ENCODE measurements at regions not wholly inside any gene's neighbourhood (a gene's known extent, or its start where the extent isn't known, plus 50 kb on each side); places are given as distances from the start of the nearest gene placed in this dataset.

DNA sequence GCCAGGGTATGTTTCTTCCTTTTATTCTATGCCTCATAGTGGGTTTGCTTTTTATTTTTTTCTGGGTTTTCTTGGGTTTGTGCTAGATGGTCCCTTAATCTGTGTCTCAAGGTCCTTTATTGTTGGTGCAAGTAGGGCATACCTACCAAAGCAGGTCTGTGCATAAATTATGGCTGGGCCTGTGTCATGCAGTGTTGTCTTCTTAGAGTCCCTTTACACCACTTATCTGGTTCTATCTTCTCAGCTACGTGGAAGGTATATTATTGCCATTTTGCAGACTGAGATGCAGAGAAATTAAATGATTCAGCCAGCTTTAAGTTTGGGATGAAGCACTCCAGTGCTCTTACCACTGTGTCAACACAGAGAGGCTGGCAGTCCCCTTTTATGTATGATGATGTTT is 293.5 kb upstream of the SOX2 start:
- no peak for DNase-seq

DNA sequence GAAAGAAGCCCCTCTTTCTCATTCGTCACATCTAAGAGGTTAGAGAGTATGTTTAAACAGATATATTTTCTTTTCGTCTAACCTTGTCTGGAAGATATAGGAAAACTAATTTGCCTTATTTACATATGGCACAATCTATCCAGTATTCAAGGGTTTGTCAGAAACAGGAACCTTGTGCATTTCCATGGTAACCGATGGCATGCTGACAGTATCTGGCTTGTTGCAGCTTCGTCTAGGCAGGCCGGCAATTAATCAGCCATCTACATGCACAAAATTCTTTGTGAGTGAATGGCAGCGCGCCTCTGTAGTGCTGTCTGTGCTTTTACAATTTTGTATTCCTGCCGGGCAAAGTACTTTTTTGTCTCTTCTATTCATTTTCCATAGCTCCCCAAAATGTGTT is 294.0 kb upstream of the SOX2 start:
- DNase-seq = no peak

DNA sequence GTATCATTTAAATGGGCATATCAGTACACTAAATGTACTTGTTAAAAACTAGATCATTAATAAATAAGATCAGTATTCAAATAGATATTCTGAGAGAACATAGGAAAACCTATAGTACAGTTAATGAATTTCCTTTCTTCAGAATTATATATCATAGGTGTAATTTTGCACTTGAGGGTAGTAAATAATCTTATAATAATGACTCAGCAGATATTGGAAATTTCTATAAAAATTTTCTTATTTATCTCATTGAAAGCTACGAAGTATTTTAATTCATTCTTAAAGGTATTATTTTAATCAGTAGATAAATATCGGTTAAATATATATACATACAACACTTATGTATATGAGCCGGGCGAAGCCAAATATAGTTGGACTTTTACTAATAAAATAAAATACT is 300.9 kb upstream of the SOX2 start:
- DNase-seq = no peak

DNA sequence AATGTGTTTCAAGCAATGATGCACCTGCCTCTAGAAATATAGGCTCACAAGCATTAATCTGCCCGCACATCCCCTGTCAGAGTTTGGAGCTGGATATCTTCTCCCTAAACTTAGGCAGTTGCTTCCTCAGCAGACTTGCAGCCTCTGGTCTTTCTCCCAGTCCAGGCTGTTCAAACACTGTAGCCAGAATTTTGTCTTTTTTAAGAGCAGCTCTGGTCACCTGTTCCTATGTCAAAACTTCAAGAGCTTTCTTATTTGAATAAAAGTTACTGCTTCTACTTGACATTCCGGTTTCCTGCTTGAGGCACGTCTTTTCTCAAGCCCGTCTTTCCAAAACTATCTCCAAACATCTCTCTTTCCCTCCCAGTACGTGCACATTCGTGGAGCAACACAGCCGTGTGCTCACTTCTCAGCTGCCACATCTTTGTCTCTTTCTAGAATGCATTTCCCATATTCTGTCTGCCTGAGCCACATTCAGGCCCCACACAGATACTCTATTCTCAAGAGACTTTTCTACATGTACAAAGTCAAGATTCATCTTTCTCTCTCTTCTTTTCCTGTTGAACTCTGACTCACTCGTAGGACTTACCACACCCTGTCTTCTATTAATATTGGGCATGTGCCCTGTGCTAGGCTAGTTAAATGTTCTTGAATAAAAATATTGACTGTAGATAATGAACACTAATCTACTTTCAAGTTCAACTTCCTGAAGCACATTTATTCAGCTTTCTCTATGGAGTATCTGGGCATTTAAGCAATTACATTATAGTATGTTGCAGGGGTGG is 307.7 kb upstream of the SOX2 start:
- no peak for DNase-seq

DNA sequence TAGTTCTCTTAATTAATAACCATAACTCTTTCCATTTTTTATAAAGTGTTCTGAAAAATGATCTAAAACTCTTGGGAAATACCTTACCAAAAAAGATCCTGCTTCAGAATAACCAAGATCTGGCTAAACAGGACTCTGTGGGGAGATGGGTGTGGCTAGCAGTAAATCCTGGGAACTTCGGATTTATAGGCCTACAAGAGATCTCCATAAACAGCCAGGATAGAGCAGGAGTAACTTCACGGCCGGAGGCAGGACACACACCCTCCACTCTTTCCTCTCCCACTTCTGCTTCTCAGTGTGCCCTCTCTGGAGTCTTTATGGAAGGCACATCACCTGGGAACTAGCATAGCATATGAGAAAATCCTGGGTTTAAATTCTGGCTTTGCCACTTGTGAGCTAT is 309.4 kb upstream of the SOX2 start:
- DNase-seq = no peak

DNA sequence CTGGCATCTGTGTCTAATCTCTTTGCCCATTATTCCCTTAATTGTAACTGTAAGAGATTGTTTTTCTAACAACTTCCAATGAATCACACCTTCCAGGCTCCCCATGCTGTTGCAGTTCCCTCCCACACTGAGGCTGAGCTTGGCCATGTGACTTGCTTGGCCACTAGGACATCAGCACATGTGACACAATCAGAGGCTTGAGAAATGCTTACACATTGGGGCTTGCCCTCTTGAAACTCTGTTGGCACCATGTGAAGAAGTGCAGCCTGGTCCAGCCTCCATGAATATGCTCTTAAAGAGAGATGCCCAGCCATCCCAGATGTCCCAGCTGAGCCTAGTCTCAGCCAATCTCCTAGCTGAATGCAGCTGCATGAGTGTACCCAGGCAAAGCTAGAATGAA is 326.8 kb upstream of the SOX2 start:
- no peak for DNase-seq

DNA sequence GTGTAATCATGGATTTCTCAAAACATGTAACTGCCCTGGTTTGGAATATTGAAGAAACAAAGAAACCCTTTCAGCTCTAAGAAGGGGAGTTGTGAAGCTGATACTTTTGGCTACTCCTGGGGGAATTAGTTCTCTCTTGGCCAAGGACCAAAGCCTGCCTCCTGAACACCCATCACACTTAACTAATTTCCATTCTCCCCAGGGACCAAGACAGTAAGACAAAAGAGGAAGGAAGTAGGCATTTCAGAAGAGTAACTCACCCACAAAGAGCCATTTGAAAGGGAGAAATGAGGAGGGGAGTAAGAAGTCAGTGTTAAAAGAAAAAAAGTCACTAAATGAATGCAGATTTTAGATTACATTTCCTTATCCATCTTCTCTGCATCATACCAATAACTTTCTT is 328.0 kb upstream of the SOX2 start:
- DNase-seq = no peak

DNA sequence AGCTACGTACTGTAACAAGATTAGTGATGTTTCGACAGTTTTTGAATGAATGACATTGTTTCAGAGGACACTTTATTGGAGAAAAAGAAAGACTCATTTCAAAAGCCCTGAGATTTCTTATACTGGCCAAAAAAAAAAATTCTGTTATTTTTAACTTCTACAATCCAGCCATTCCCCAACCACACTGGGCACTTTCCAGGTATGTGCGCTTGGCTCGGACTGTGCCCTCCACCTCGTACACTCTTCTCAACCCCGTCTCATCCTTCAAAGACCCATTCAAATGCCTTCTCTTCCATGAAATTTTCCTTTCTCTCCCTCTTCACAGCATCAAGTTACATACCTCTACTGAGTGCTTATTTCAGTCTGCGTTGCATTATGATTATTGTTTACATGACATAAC is 328.5 kb upstream of the SOX2 start:
- DNase-seq = no peak

DNA sequence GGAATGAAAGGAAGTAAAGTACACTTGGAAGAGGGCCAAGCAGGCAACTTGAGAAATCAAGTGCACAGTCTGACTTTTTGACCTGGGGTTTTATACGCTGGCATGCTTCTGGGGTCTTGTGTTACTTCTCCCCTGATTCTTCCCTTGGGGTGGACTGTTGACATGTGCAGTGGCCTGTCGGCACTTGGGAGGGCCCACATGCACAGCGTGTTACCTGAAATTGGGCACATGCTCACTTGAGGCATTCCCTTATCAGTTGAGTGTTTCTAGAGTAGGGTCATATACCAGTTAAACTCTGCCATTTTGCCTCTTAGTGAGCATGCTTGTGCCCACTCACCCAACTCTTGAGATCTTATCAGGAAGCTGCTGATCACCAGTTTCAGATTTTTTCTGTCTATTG is 329.1 kb upstream of the SOX2 start:
- no peak for DNase-seq

DNA sequence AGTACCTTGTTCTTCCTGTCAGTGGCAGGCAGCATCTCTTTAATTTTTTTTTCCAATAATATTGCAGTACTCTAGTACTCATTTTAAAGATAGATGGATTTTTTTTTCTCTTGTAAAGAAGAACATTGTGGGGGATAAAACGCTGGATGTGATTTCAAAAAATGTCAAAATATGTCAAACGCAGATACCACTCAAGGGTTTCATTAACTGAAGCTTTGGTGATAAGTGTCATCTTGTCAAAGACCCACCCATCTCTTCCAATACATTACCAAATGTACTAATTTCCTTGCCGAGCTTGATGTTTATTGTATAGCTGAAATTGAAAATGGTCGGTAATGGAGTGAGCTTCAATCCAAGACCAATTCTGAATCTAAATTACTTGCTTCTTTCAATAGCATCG is 332.4 kb upstream of the SOX2 start:
- DNase-seq = no peak

DNA sequence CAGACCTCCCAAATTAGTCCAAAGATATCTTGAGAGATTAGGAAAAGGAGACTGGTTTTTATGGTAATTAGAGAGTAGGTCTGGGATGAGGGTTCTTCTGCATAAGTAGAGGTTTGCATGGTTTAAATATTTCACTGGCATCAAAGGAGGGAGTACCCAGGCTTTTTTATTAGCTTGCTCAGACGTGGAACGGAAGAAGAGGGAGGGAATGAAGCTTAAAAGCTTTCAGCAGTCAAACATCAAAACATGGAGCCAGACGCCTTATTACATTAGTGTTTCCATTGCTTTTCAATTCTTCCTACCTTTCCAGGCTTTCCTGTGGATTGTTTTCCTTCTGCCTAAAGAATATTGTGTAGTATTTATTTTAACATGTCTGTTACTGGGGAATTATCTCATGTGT is 342.1 kb upstream of the SOX2 start:
- DNase-seq = no peak

DNA sequence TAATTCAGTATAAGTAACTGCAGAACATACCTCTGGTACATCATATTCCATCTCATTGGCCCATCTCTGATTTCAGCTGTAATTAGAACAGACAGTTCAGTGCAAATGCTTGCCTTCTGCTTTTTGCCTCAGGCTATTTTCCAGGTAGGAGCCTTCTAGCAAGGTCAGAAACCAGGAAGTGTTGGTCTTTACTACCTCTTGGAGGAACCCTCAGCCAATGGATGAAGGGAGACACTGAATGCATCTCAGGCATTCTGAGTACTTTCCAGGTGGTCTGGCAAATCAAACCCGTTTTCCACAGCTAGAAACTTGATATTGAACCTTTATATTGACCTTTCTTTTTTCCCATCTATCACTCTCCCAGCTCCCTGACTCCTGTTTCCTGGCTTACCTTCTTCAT is 348.5 kb upstream of the SOX2 start:
- DNase-seq = no peak

DNA sequence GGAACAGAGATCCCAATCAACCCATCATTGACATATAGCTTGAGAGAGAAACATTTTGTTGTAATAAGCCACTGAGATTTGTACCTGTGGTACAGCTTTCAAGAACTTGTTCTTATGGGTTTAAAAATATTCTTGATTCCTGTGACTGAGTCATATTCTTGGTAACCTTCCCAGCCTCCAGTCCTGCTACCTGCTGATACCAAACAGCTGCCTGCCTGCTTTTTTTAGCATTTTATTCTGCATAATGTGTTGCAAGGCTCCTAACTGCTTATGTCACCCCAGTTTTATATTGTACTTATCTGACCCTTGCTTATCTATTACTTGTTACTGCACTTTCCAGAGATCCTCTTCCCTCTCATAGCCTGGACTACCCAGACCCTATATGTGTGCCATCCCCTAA is 349.3 kb upstream of the SOX2 start:
- no peak for DNase-seq

DNA sequence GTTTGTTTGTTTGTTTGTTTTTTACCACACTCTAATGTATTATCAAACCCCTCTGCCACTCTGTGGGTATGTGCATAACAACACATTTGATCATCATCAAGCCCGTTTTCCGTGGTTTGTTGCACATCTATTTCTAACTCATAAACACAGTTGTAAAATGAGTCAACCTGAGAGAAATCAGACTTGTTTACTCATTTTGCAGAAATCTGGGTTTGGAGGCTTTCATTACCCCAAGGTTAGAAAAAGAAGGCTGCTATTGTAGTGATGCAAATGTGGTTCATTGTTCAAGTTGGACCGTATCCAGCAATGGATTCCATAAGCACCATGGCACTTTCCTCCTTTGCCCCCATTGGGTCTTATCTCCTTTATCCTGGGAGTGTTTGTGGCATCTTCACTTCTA is 353.2 kb upstream of the SOX2 start:
- DNase-seq = no peak

DNA sequence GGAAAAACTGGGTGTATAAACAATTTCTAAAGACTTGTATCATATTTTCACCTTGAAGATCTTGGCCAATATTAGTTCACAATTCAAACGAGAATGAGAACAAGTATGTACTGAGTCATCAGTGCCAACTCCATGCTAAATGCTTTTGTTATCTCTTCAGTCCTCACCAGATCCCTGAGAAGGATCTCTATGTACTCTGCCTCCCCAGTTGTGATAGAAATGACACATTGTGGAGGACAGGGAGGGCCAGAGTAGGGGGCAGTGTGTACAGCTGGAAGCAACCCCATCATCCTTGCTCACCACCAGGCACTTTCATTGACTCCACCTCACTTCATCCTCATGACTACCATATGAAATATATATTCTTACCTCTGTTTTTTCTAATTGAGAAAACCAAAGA is 353.7 kb upstream of the SOX2 start:
- no peak for DNase-seq

DNA sequence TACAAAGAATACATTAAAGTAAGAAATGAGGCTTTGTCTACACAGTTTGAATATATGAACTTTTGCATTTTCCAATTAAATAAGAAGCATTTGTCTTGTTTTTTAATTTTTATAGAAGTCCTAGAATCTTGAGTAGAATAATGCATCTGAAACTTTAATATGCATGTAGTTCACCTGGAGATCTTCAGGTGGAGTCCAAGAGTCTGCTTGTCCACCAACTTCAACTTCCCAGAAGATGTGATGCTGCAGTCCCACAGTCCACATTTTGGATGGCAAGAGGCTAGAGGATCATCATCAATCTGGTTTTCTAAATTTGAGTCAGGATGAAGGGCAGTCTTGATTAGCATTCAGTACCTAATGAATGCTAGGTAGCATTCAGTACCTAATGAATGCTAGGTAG is 357.6 kb upstream of the SOX2 start:
- DNase-seq = no peak

DNA sequence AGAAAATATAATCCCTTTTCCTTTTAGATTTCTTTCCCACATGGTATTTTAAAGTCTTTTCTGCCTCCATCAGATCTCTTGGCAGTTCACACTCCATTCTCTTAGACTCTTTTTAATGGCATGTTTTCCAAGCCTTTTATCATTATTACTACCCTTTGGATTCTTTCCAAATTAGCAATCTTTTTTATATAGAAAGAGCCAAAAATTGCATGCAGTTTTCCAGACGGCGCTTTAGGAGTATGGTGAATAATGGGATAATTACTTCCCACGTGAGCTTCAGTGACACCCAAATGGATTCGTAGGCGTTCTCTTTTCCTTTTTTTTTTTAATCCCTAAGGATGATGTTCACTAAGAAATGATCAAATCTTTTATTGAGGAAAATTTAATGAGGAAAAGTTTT is 354.8 kb upstream of the DNAJC19 start:
- DNase-seq = no peak

DNA sequence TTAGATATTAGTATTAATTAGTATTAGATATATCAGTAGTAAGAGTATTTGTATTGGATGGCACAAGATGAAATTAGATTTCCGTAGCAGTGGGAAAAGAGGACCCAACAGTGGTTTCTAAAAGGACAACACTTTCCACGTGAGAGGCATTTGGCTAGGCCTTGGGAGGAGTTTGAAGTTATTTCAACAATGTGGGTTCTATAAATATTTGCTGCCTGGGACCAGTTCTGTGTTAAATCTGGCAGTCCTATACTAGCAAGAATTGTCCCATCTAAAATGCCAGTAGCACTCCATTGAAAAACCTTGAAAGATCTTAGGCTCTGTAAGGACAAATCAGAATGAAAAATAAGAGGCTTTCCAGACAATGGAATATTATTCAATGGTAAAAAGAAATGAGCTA is 347.1 kb upstream of the DNAJC19 start:
- DNase-seq = no peak

DNA sequence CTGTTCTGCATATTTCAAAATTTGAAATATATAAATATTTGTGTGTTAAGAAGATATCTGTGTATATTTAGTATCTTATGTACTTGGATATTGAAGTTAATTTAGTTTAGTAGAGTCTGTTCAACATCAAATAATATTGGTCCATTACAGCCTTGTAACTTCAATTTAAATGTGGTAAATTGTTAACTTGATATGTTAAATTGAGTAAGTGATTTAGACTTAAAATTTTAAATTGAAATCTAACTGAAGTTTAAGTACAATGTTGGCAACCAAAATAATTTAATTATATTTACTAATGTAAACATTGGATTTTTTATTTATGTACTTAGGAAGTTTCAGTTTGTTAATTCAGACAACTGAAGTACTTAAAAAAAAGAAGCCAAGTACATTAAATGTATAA is 343.9 kb upstream of the DNAJC19 start:
- DNase-seq = no peak

DNA sequence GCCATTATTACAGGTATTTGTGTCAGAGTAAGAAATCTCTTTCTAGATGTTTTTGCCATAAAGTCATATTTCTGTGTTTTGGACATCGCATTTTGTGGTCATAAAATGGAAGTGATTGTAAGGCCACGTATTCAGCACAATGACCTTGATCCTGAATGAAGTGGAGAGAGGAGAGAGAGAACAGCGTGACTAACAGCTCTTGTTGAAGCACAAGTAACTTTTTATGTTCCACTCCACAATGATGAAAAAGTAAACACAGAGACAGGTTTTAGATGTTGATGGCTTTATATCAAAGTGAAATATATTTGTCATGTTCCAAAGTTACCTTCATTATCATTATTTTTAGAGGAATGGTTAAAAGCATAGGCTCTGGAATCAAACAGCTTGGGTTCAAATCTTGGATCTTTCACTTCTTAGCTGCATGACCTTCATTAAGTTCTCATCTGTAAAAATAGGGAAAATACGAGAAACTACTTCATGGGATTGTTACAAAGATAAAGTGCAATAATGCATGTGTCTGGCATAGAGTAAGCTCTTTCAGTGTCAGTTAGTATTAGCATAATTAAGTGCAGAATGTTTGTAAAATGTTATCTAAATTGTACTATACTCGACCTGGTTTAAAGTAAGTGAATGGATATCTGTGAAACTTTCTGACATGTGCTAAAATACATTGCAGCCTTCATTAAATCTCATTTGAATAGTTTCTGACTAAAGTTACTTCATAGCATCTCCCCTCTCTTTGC is 341.5 kb upstream of the DNAJC19 start:
- DNase-seq = peak; percentile 6

DNA sequence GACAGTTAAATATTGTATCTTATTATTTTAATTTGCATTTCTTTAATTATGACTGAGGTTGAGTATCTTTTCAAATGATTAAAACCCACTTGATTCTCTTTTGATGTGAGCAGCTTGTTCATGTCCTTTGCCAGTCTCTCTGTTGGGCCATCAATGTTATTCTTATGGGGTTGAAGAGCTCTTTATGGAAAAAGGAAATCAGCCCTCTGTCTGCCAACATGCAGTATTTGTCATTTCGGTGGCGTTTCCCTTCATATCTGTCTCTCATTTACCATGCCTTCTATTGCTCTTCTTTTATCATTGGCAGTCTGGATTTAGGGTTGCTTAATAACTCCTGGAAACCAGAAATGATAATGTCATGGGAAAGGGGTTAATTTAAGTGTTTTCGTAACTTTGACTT is 340.7 kb upstream of the DNAJC19 start:
- no peak for DNase-seq

DNA sequence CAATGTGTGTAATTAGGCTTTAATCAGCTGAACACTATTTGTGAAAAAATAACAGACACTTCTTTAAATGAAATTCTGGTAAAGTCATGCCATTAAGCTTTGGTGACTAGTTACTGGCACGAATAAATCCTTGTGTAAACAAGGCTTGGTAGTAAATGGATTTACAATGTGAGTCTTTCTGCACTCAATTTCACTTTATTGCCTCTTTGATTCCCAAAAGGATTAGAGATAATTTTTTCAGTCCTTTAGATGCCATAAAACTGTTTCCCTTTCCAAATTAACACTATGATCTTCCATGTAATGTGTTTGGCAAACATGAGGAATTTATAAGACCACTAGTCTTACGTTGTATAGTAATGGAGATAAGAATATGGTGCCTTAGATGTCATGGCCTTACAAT is 339.5 kb upstream of the DNAJC19 start:
- peak; percentile 7 for DNase-seq

DNA sequence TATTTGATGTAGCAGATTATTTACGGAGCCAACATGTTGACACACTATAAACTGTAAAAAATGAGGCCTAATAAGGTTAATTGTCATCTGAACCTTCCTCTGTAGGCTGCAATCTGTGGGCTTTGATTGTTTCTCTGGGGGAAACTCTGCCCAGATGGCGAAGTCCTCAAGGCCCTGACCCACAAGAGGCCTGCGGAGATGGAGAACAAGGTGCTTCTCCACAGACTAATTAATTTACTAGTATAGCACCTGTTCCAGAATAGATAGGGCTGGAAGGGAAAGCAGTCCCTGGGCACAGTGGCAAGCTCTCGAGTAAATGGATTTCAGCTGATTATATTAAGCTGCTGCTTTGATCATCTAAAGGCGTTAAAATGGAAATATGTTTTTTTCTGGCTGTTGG is 338.8 kb upstream of the DNAJC19 start:
- DNase-seq = peak; percentile 3

DNA sequence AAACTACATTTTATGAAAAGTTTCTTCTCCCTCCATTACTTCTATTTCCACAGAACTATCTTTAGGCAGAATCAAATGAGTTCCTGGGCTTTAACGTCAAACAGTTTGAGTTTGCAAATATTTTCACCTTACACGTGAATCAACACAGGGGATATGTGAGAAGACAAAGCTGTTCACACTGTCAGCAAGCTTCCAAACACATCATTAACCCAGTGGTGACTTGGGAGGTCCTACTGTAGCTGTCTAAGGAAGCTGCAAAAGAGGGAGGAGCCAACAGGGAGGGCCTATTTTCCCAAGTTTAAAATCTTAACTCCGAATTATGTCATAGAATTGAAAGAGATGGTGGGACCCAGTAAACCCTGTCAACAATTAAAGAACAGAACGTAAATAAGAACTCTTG is 337.8 kb upstream of the DNAJC19 start:
- no peak for DNase-seq

DNA sequence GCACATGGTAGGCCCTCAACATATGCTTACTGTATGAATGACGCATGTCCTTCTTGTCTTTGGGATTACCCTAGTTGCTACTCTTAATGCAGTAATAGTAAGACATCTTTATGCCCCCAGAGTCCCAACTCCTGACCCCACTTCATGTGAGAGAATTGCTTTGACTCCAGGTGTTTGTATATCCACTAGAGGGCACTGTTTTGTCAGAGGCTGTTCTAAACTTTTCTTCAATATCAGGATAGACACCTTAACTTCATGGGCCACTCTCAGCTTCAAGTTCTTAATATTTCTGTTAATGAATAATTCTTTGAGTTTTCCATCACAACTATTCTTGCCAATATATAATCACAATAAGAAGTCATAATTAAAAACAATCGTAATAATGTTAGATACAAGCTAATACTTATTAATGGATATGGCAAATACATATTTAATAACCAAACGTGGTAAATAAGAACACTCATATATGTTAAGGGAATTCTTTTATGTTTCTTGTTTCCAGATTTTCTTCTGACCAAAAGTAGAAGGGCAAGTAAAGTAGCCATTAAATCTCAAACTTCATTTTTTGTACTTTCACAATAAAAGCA is 337.2 kb upstream of the DNAJC19 start:
- peak; percentile 3 for DNase-seq

Measured in DMS79 treated with DMSO at 0.1 percent for 48 hours (cell line).